Kasumi-1 (cell line): ENCODE measurements at regions not wholly inside any gene's neighbourhood (a gene's known extent, or its start where the extent isn't known, plus 50 kb on each side); places are given as distances from the start of the nearest gene placed in this dataset.
"Not testable (repeated sequence)": the region's sequence is repeated elsewhere in the genome, so short reads cannot be mapped to it uniquely, and the experiment has no call there.

Source experiments
- DNase-seq, 2 experiments: peaks; one replicate each; lab custom pipeline; 2025; lab: John Stamatoyannopoulos, UW

- no peak for DNase-seq
These were observed 98.7 kb upstream of the RGS1 start for GRCh38 chr1:192476802-192477298.

GRCh38 chr1:192477630-192478029, 97.9 kb upstream of the RGS1 start:
- peak; percentile 64 to 78 for DNase-seq

GRCh38 chr1:192485692-192486436, 89.7 kb upstream of the RGS1 start:
- DNase-seq: no peak

GRCh38 chr1:192488058-192488457, 87.5 kb upstream of the RGS1 start:
- DNase-seq: peak; percentile 6 to 45

- no peak for DNase-seq
These were observed 86.5 kb upstream of the RGS1 start for GRCh38 chr1:192489047-192489446.

- peak; percentile 35 to 55 for DNase-seq
These were observed 85.8 kb upstream of the RGS1 start for GRCh38 chr1:192489748-192490147.

- no peak for DNase-seq
These were observed 83.6 kb upstream of the RGS1 start for GRCh38 chr1:192491804-192492554.

GRCh38 chr1:192493584-192493983, 82.0 kb upstream of the RGS1 start:
- no peak for DNase-seq

- DNase-seq: no peak
These were observed 79.1 kb upstream of the RGS1 start for GRCh38 chr1:192496369-192497056.

GRCh38 chr1:192497214-192497794, 78.3 kb upstream of the RGS1 start:
- DNase-seq: no peak

- DNase-seq: not testable (repeated sequence)
These were observed 77.5 kb upstream of the RGS1 start for GRCh38 chr1:192498092-192498491.

GRCh38 chr1:192499061-192499581, 76.5 kb upstream of the RGS1 start:
- DNase-seq: not testable (repeated sequence)

- not testable (repeated sequence) for DNase-seq
These were observed 75.0 kb upstream of the RGS1 start for GRCh38 chr1:192500541-192500940.

GRCh38 chr1:192506741-192507155, 68.8 kb upstream of the RGS1 start:
- DNase-seq: peak; percentile 52 to 55

- peak; percentile 24 to 37 for DNase-seq
These were observed 63.0 kb upstream of the RGS1 start for GRCh38 chr1:192512426-192513162.

GRCh38 chr1:192513196-192513595, 62.4 kb upstream of the RGS1 start:
- no peak for DNase-seq

GRCh38 chr1:192513697-192514096, 61.9 kb upstream of the RGS1 start:
- no peak for DNase-seq

- DNase-seq: peak; percentile 95 to 96
These were observed 58.7 kb upstream of the RGS1 start for GRCh38 chr1:192516776-192517297.

- DNase-seq: not testable (repeated sequence)
These were observed 57.7 kb upstream of the RGS1 start for GRCh38 chr1:192517716-192518355.

- no peak for DNase-seq
These were observed 56.9 kb upstream of the RGS1 start for GRCh38 chr1:192518700-192519099.
